NB4 (cell line): ENCODE measurements at regions not wholly inside any gene's neighbourhood (a gene's known extent, or its start where the extent isn't known, plus 50 kb on each side); places are given as distances from the start of the nearest gene placed in this dataset.

Source experiments
- MYC ChIP-seq: IDR thresholded peaks from 2 replicates; pipeline ENCODE4 v1.6.1; 2011; ENCODE audit warnings: low read depth, low read length
- POLR2A ChIP-seq: IDR thresholded peaks from 2 replicates; pipeline ENCODE4 v1.6.1; 2011; ENCODE audit warnings: mild to moderate bottlenecking; ENCODE audit not compliant: insufficient read length; ENCODE audit errors: extremely low read depth
- TF ChIP-seq, protein P1 (sequence below): IDR thresholded peaks from one replicate; pipeline ENCODE4 v1.5.1; 2012; ENCODE audit warnings: low read depth, low read length

DNA sequence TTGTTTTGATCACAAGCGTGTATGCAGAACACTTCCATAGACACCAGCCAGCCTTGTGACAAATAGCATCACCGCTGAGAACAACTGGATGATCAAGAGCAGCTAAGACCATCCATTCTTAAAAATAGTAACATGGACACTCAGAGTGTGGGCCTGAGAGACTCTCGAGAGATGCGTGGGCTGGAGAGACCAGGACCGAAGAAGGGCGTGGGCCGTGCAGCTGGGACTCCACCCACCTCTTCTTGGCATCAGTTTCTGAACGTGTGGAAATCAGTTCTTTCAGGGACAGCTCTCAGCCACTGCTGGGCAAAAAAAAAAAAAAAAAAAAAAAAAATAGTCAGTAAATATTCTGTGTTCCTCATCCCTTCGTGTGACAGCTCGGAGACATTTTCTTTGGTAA, 314.5 kb upstream of the CDH4 start:
- TF ChIP-seq POLR2A, result no peak
- TF ChIP-seq, protein P1, sequence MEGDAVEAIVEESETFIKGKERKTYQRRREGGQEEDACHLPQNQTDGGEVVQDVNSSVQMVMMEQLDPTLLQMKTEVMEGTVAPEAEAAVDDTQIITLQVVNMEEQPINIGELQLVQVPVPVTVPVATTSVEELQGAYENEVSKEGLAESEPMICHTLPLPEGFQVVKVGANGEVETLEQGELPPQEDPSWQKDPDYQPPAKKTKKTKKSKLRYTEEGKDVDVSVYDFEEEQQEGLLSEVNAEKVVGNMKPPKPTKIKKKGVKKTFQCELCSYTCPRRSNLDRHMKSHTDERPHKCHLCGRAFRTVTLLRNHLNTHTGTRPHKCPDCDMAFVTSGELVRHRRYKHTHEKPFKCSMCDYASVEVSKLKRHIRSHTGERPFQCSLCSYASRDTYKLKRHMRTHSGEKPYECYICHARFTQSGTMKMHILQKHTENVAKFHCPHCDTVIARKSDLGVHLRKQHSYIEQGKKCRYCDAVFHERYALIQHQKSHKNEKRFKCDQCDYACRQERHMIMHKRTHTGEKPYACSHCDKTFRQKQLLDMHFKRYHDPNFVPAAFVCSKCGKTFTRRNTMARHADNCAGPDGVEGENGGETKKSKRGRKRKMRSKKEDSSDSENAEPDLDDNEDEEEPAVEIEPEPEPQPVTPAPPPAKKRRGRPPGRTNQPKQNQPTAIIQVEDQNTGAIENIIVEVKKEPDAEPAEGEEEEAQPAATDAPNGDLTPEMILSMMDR, result no peak
- TF ChIP-seq MYC, result no peak
